Lower leg skin (tissue), 3 donors: ENCODE measurements at regions not wholly inside any gene's neighbourhood (a gene's known extent, or its start where the extent isn't known, plus 50 kb on each side); places are given as distances from the start of the nearest gene placed in this dataset.

Experiments
- CTCF ChIP-seq, 3 donors: fragments of 450-650 bp; IDR thresholded peaks; one replicate each; pipeline ENCODE4 v1.5.1; 2016; ENCODE audit warnings: antibody characterized with exemption in 3 of 3, mild to moderate bottlenecking in 3 of 3, moderate library complexity in 2 of 3
- POLR2A ChIP-seq, 2 donors: fragments of 450-650 bp; IDR thresholded peaks; one replicate each; pipeline ENCODE4 v1.6.1; 2016 to 2017; ENCODE audit warnings: antibody characterized with exemption in 2 of 2, mild to moderate bottlenecking in 1 of 2, moderate library complexity in 1 of 2

DNA sequence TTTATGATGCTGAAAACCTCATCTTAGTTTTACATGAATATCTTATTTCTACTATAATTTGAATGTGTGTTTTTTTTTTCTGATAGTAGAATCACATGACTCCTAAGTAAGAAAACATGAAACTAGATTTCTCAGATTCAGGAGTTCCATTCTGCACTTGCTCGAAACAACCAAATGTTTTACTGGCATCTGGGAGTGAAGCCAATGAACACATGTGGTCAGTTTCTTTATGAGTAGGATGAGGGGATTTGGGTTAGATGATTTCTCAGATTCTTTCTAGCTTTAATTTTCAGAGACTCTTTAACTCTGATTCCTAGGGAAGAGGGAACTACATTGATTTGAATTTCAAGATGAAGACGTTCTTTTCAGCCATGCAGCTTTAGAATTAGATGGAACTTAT, 225.0 kb upstream of the NT5C1B start:
- TF ChIP-seq CTCF (IDR thresholded peaks at IDR 0.05) (no peak), POLR2A (IDR thresholded peaks at IDR 0.05) (no peak)
